SK-N-SH (cell line): ENCODE measurements at regions not wholly inside any gene's neighbourhood (a gene's known extent, or its start where the extent isn't known, plus 50 kb on each side); places are given as distances from the start of the nearest gene placed in this dataset.

Experiments used
- CTCF ChIA-PET: fragments of 300-600, 350-600 bp; formaldehyde crosslinking; extraction: SDS; loops from one replicate; lab custom pipeline; 2021; lab: Yijun Ruan, JAX
- POLR2A ChIA-PET: fragments of 350-600 bp; sonication (Branson Sonifier 250); formaldehyde crosslinking; extraction: SDS; loops from one replicate; lab custom pipeline; 2020; ENCODE audit warnings: antibody characterized with exemption, inconsistent platforms; lab: Yijun Ruan, JAX
- DNase-seq: peaks from one replicate; pipeline ENCODE4 v3.0.0; 2012
- H2AFZ ChIP-seq: fragments of 200-600 bp; sonication (generic); 2 replicates; pipeline ENCODE4 v1.8.1; 2016; ENCODE audit warnings: antibody characterized with exemption, mild to moderate bottlenecking, low read depth
- H3F3A ChIP-seq: fragments of 200-600 bp; sonication (generic); replicated peaks from 2 replicates; pipeline ENCODE3; 2016; ENCODE audit warnings: antibody characterized with exemption, mild to moderate bottlenecking; ENCODE audit not compliant: insufficient read depth
- H3K27ac ChIP-seq, 2 experiments: fragments of 200-500 bp in 1 of 2; fragments of 200-600 bp in 1 of 2; sonication (Bioruptor generic) in 1 of 2; sonication (generic), shearing (Covaris generic) in 1 of 2; 2 replicates each; pipeline versions ENCODE4 v1.5.1 to v1.6.1; 2014 to 2016; ENCODE audit warnings: low read depth in 2 of 2, inconsistent platforms in 1 of 2, low read length in 1 of 2, mild to moderate bottlenecking in 1 of 2, mixed read lengths in 1 of 2
- H3K27me3 ChIP-seq: fragments of 200-600 bp; sonication (generic), shearing (Covaris generic); 2 replicates; pipeline ENCODE4 v1.6.1; 2016; ENCODE audit warnings: mixed run types; ENCODE audit not compliant: insufficient read depth
- H3K36me3 ChIP-seq, 2 experiments: fragments of 200-500 bp in 1 of 2; fragments of 200-600 bp in 1 of 2; sonication (Bioruptor generic) in 1 of 2; sonication (generic) in 1 of 2; replicated peaks in 1 of 2; 2 replicates each; pipeline versions ENCODE3 to v1.5.1; 2014 to 2016; ENCODE audit warnings: low read length in 1 of 2, mild to moderate bottlenecking in 1 of 2; ENCODE audit not compliant: insufficient read depth in 2 of 2, control insufficient read depth in 1 of 2
- H3K4me1 ChIP-seq, 2 experiments: fragments of 200-500 bp in 1 of 2; fragments of 200-600 bp in 1 of 2; sonication (Bioruptor generic) in 1 of 2; sonication (generic), shearing (Covaris generic) in 1 of 2; 2 replicates each; pipeline versions ENCODE4 v1.5.1 to v1.6.1; 2014 to 2016; ENCODE audit warnings: low read depth in 1 of 2, low read length in 1 of 2, mixed run types in 1 of 2; ENCODE audit not compliant: insufficient read depth in 2 of 2, control insufficient read depth in 1 of 2
- H3K4me2 ChIP-seq: fragments of 200-600 bp; sonication (generic), shearing (Covaris generic); 2 replicates; pipeline ENCODE4 v1.6.1; 2017; ENCODE audit warnings: mixed run types
- H3K4me3 ChIP-seq, 2 experiments: fragments of 200-500 bp in 1 of 2; fragments of 200-600 bp in 1 of 2; sonication (Bioruptor generic) in 1 of 2; sonication (generic), shearing (Covaris generic) in 1 of 2; 2 replicates each; pipeline versions ENCODE4 v1.5.1 to v1.8.1; 2014 to 2016; ENCODE audit warnings: low read depth in 2 of 2, inconsistent platforms in 1 of 2, low read length in 1 of 2, mild to moderate bottlenecking in 1 of 2, mixed read lengths in 1 of 2, moderate library complexity in 1 of 2
- H3K79me2 ChIP-seq: fragments of 200-600 bp; sonication (generic); 2 replicates; pipeline ENCODE4 v1.8.1; 2017; ENCODE audit warnings: mild to moderate bottlenecking; ENCODE audit not compliant: insufficient read depth
- H3K9ac ChIP-seq: fragments of 200-600 bp; sonication (generic); 2 replicates; pipeline ENCODE4 v1.6.1; 2017; ENCODE audit warnings: mixed run types
- H3K9me2 ChIP-seq: fragments of 200-600 bp; sonication (generic); 2 replicates; pipeline ENCODE4 v1.6.1; 2017; ENCODE audit warnings: mixed run types
- H3K9me3 ChIP-seq: fragments of 200-600 bp; sonication (generic); 2 replicates; pipeline ENCODE4 v1.6.1; 2017; ENCODE audit warnings: mixed run types, mild to moderate bottlenecking, moderate library complexity
- H4K20me1 ChIP-seq: fragments of 200-600 bp; sonication (generic); 2 replicates; pipeline ENCODE4 v1.6.1; 2017; ENCODE audit warnings: mild to moderate bottlenecking, mixed run types; ENCODE audit not compliant: insufficient read depth
- CHD2 ChIP-seq: fragments of 150-350 bp; IDR thresholded peaks from 2 replicates; pipeline ENCODE4 v1.6.1; 2018; ENCODE audit warnings: low read length; ENCODE audit not compliant: partially characterized antibody
- EZH2phosphoT487 ChIP-seq: fragments of 200-600 bp; sonication (generic); IDR thresholded peaks from 2 replicates; pipeline ENCODE4 v1.6.1; 2017; ENCODE audit warnings: low read depth, mixed run types, mild to moderate bottlenecking, antibody characterized with exemption, moderate library complexity, borderline replicate concordance
- FOSL2 ChIP-seq: IDR thresholded peaks from 2 replicates; pipeline ENCODE4 v1.4.0; 2012; ENCODE audit warnings: low read depth, mild to moderate bottlenecking, moderate library complexity, borderline replicate concordance
- FOXJ3 ChIP-seq: sonication (generic); formaldehyde crosslinking; IDR thresholded peaks from 2 replicates; pipeline ENCODE4 v1.5.1; 2020; ENCODE audit warnings: mild to moderate bottlenecking, missing genetic modification reagents
- FOXM1 ChIP-seq: IDR thresholded peaks from 2 replicates; pipeline ENCODE4 v1.4.0; 2012; ENCODE audit warnings: low read depth, mild to moderate bottlenecking
- GABPA ChIP-seq: IDR thresholded peaks from 2 replicates; pipeline ENCODE4 v1.4.0; 2012; ENCODE audit warnings: low read depth, mild to moderate bottlenecking
- GATA2 ChIP-seq: sonication (generic); formaldehyde crosslinking; IDR thresholded peaks from 2 replicates; pipeline ENCODE4 v1.5.0; 2020; ENCODE audit warnings: mild to moderate bottlenecking, missing genetic modification reagents
- MAX ChIP-seq: IDR thresholded peaks from 2 replicates; pipeline ENCODE4 v1.4.0; 2012; ENCODE audit warnings: low read depth
- NRF1 ChIP-seq: IDR thresholded peaks from 2 replicates; pipeline ENCODE4 v1.6.1; 2012; ENCODE audit warnings: low read depth, mild to moderate bottlenecking, low read length
- PBX3 ChIP-seq: IDR thresholded peaks from 2 replicates; pipeline ENCODE4; 2012
- POLR2AphosphoS5 ChIP-seq: IDR thresholded peaks from 2 replicates; pipeline ENCODE4 v1.6.1; 2012; ENCODE audit warnings: low read depth, low read length
- RAD21 ChIP-seq: IDR thresholded peaks from 2 replicates; pipeline ENCODE4 v1.6.1; 2012; ENCODE audit warnings: mild to moderate bottlenecking, low read length
- RFX5 ChIP-seq: IDR thresholded peaks from 2 replicates; pipeline ENCODE4 v1.6.1; 2012; ENCODE audit warnings: mild to moderate bottlenecking, improper control_type of control experiment, low read length
- RXRA ChIP-seq: IDR thresholded peaks from 2 replicates; pipeline ENCODE4 v1.4.0; 2012; ENCODE audit warnings: low read depth, mild to moderate bottlenecking, borderline replicate concordance
- SIN3A ChIP-seq: IDR thresholded peaks from 2 replicates; pipeline ENCODE4 v1.6.1; 2012; ENCODE audit warnings: low read depth, mild to moderate bottlenecking, low read length, moderate library complexity, borderline replicate concordance
- TCF12 ChIP-seq: IDR thresholded peaks from 2 replicates; pipeline ENCODE4 v1.4.0; 2012
- TEAD4 ChIP-seq: IDR thresholded peaks from 2 replicates; pipeline ENCODE4 v1.4.0; 2012; ENCODE audit warnings: mild to moderate bottlenecking, borderline replicate concordance; ENCODE audit not compliant: insufficient read depth
- USF1 ChIP-seq: IDR thresholded peaks from 2 replicates; pipeline ENCODE4 v1.4.0; 2012; ENCODE audit warnings: low read depth, borderline replicate concordance
- USF2 ChIP-seq: fragments of 150-350 bp; IDR thresholded peaks from 2 replicates; pipeline ENCODE4 v1.6.1; 2017; ENCODE audit warnings: antibody characterized with exemption, low read length, low read depth, borderline replicate concordance
- WGBS: methylation state at CpG from one replicate; pipeline ENCODE4 v1.1.6; 2017; ENCODE audit warnings: low lambda C conversion rate; 5-methylcytosine and 5-hydroxymethylcytosine counted together
- TF ChIP-seq, protein P1 (sequence below): fragments of 200-600 bp; sonication (generic); IDR thresholded peaks from 2 replicates; pipeline ENCODE4 v1.6.1; 2017; ENCODE audit warnings: antibody characterized with exemption, mild to moderate bottlenecking, moderate library complexity

DNA sequence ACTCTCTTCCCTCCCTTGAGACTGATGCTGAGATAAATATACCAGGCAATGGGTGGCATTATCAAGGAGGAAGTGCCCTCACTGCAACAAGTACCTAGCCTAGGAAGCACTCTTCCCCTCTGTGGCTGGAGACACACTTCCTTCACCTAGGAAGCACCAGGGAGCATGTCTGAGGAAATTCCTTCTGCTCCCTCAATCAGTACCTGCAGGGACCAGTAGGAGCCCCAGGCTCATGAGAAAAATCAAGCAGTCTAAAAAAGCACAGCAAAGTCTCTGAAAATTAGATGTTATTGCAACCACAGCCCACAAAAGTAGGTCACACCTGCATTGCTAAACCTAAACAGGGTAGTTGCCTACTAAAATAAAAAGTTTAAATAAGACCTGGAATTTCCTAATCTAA is 78.2 kb upstream of the TRPM1 start (continued):
- no peak for TF ChIP-seq POLR2AphosphoS5
- no peak for TF ChIP-seq NRF1
- TF ChIP-seq TCF12 = no peak

GRCh38 chr15:31193291-31193690 is 91.8 kb upstream of the TRPM1 start:
- CTCF ChIA-PET = no interaction called here
- no peaks in the 10 kb centered on the region for H3F3A ChIP-seq
- WGBS = 73% methylated on average over 10 of the region's 10 CpGs
- DNase-seq = no peak
- H3K27ac ChIP-seq = no peak overlapping the region
- H3K4me3 ChIP-seq = no peak overlapping the region
- no peaks in the 10 kb centered on the region for H4K20me1 ChIP-seq
- TF ChIP-seq GABPA (no peak), RXRA (no peak), SIN3A (no peak), FOSL2 (no peak), TEAD4 (no peak), USF2 (no peak), RAD21 (no peak), POLR2AphosphoS5 (no peak), NRF1 (no peak), GATA2 (CRISPR knock-in tag) (no peak), FOXM1 (no peak), RFX5 (no peak), EZH2phosphoT487 (no peak), PBX3 (no peak), FOXJ3 (no peak), MAX (no peak), CHD2 (no peak), USF1 (no peak)
- TF ChIP-seq, protein P1, sequence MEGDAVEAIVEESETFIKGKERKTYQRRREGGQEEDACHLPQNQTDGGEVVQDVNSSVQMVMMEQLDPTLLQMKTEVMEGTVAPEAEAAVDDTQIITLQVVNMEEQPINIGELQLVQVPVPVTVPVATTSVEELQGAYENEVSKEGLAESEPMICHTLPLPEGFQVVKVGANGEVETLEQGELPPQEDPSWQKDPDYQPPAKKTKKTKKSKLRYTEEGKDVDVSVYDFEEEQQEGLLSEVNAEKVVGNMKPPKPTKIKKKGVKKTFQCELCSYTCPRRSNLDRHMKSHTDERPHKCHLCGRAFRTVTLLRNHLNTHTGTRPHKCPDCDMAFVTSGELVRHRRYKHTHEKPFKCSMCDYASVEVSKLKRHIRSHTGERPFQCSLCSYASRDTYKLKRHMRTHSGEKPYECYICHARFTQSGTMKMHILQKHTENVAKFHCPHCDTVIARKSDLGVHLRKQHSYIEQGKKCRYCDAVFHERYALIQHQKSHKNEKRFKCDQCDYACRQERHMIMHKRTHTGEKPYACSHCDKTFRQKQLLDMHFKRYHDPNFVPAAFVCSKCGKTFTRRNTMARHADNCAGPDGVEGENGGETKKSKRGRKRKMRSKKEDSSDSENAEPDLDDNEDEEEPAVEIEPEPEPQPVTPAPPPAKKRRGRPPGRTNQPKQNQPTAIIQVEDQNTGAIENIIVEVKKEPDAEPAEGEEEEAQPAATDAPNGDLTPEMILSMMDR = no peak
- TF ChIP-seq, all 33 proteins: peak for 0
- no peaks in the 10 kb centered on the region for H3K4me1 ChIP-seq
- no peaks in the 10 kb centered on the region for H3K36me3 ChIP-seq
- H3K9me2 ChIP-seq = no peaks in the 10 kb centered on the region
- no peak overlapping the region for H2AFZ ChIP-seq
- no peak overlapping the region for H3K9ac ChIP-seq
- H3K9me3 ChIP-seq = no peaks in the 10 kb centered on the region
- POLR2A ChIA-PET = no interaction called here
- no peak overlapping the region for H3K4me2 ChIP-seq
- no peaks in the 10 kb centered on the region for H3K27me3 ChIP-seq
- H3K79me2 ChIP-seq = no peaks in the 10 kb centered on the region
